Type B pancreatic cell (in vitro differentiated cells): ENCODE measurements at regions not wholly inside any gene's neighbourhood (a gene's known extent, or its start where the extent isn't known, plus 50 kb on each side); places are given as distances from the start of the nearest gene placed in this dataset.
A peak's percentile ranks its signal among the peaks of the same experiment; 100 is the strongest.

Experiments used
- DNase-seq: peaks from one replicate; pipeline ENCODE4 v3.0.0; 2021; ENCODE audit warnings: mixed read lengths; ENCODE audit not compliant: unreplicated experiment; ENCODE audit errors: extremely low spot score
- H3K27ac Mint-ChIP-seq: 2 replicates; pipeline ENCODE4 v1.8.0; 2021; ENCODE audit warnings: mild to moderate bottlenecking, mixed read lengths
- H3K27me3 Mint-ChIP-seq: 2 replicates; pipeline ENCODE4 v1.8.0; 2021; ENCODE audit warnings: mixed read lengths
- H3K36me3 Mint-ChIP-seq: 2 replicates; pipeline ENCODE4 v1.8.0; 2021; ENCODE audit warnings: mixed read lengths
- H3K4me1 Mint-ChIP-seq: one replicate; pipeline ENCODE4 v1.8.0; 2021; ENCODE audit warnings: mixed read lengths; ENCODE audit not compliant: unreplicated experiment
- H3K4me3 Mint-ChIP-seq: 2 replicates; pipeline ENCODE4 v1.8.0; 2021; ENCODE audit warnings: mild to moderate bottlenecking, mixed read lengths
- H3K9me3 Mint-ChIP-seq: 2 replicates; pipeline ENCODE4 v1.8.0; 2021; ENCODE audit warnings: mixed read lengths
- TF ChIP-seq, protein P1 (sequence below): fragments of 200-600 bp; sonication (generic); conservative IDR thresholded peaks from 2 replicates; pipeline ENCODE4 v1.5.0; 2021; ENCODE audit warnings: antibody characterized with exemption, mild to moderate bottlenecking

GRCh38 chr2:42863320-42863719 is 70.9 kb upstream of the HAAO start:
- TF ChIP-seq, protein P1, sequence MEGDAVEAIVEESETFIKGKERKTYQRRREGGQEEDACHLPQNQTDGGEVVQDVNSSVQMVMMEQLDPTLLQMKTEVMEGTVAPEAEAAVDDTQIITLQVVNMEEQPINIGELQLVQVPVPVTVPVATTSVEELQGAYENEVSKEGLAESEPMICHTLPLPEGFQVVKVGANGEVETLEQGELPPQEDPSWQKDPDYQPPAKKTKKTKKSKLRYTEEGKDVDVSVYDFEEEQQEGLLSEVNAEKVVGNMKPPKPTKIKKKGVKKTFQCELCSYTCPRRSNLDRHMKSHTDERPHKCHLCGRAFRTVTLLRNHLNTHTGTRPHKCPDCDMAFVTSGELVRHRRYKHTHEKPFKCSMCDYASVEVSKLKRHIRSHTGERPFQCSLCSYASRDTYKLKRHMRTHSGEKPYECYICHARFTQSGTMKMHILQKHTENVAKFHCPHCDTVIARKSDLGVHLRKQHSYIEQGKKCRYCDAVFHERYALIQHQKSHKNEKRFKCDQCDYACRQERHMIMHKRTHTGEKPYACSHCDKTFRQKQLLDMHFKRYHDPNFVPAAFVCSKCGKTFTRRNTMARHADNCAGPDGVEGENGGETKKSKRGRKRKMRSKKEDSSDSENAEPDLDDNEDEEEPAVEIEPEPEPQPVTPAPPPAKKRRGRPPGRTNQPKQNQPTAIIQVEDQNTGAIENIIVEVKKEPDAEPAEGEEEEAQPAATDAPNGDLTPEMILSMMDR = no peak
- H3K27ac Mint-ChIP-seq = no peak overlapping the region
- H3K36me3 Mint-ChIP-seq = peaks cover 3% of the 10 kb centered on the region
- H3K4me1 Mint-ChIP-seq = peaks cover 8% of the 10 kb centered on the region
- H3K27me3 Mint-ChIP-seq = no peaks in the 10 kb centered on the region
- no peak for DNase-seq
- no peak overlapping the region for H3K4me3 Mint-ChIP-seq
- H3K9me3 Mint-ChIP-seq = peaks cover 4% of the 10 kb centered on the region

DNA sequence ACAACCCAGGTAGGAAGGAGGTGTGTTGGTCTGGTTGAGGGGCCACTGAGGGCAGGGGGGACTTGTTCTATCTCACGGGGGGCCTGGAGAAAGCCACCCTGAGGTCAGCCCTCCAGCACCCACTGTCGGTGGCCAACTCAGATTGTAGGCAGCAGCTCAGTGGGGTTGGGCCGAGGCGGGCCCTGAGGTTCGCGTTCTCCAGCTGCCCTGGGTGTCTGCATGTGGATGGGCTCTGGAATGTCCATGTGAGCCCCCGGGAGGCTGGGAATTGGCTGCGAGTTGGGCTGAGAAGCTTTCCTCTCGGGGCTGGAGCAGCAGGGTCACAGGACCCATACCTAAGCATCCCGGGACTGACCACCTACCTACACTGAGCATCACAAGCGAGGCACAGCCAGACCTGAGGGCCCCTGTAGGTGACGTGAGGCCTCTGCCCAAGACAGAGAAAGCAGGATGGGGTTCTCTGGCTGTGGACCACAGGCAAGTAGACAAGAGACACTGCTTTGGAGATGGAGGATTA is 70.3 kb upstream of the HAAO start:
- TF ChIP-seq, protein P1 = no peak
- no peak overlapping the region for H3K27ac Mint-ChIP-seq
- peaks cover 3% of the 10 kb centered on the region for H3K36me3 Mint-ChIP-seq
- H3K9me3 Mint-ChIP-seq = peaks cover 4% of the 10 kb centered on the region
- no peaks in the 10 kb centered on the region for H3K27me3 Mint-ChIP-seq
- peaks cover 14% of the 10 kb centered on the region for H3K4me1 Mint-ChIP-seq
- H3K4me3 Mint-ChIP-seq = no peak overlapping the region
- DNase-seq = no peak

- TF ChIP-seq, protein P1 = no peak
- H3K4me3 Mint-ChIP-seq = no peak overlapping the region
- peaks cover 4% of the 10 kb centered on the region for H3K9me3 Mint-ChIP-seq
- no peak for DNase-seq
- no peaks in the 10 kb centered on the region for H3K27me3 Mint-ChIP-seq
- no peak overlapping the region for H3K27ac Mint-ChIP-seq
- peaks cover 27% of the 10 kb centered on the region for H3K4me1 Mint-ChIP-seq
- peaks cover 3% of the 10 kb centered on the region for H3K36me3 Mint-ChIP-seq
Measured at GRCh38 chr2:42861321-42861720, 68.9 kb upstream of the HAAO start.

GRCh38 chr2:42860319-42861094 is 68.1 kb upstream of the HAAO start:
- peaks cover 3% of the 10 kb centered on the region for H3K36me3 Mint-ChIP-seq
- H3K4me3 Mint-ChIP-seq = no peak overlapping the region
- H3K4me1 Mint-ChIP-seq = peaks cover 27% of the 10 kb centered on the region
- no peaks in the 10 kb centered on the region for H3K27me3 Mint-ChIP-seq
- TF ChIP-seq, protein P1 = no peak
- H3K27ac Mint-ChIP-seq = peak overlapping the region; percentile 64
- H3K9me3 Mint-ChIP-seq = peaks cover 4% of the 10 kb centered on the region
- no peak for DNase-seq

GRCh38 chr2:42859791-42860190 is 67.4 kb upstream of the HAAO start:
- Mint-ChIP-seq H3K27me3 (no peaks in the 10 kb centered on the region), H3K27ac (no peak overlapping the region), H3K9me3 (peaks cover 4% of the 10 kb centered on the region), H3K36me3 (peaks cover 3% of the 10 kb centered on the region), H3K4me3 (no peak overlapping the region), H3K4me1 (peaks cover 28% of the 10 kb centered on the region)
- DNase-seq = no peak
- TF ChIP-seq, protein P1 = no peak
